Neural cell (in vitro differentiated cells): ENCODE measurements at regions not wholly inside any gene's neighbourhood (a gene's known extent, or its start where the extent isn't known, plus 50 kb on each side); places are given as distances from the start of the nearest gene placed in this dataset.

Experiments used
- EP300 ChIP-seq: fragments of 450-650 bp; conservative IDR thresholded peaks from 2 replicates; pipeline ENCODE4 v1.6.1; 2014; ENCODE audit warnings: antibody characterized with exemption, mild to moderate bottlenecking, moderate library complexity; ENCODE audit not compliant: poor library complexity, severe bottlenecking
- EZH2 ChIP-seq: fragments of 200-600, 300-800 bp; shearing (Covaris generic), sonication (generic); IDR thresholded peaks from 2 replicates; pipeline ENCODE4 v1.6.1; 2014; ENCODE audit warnings: antibody characterized with exemption, low read length, borderline replicate concordance, mild to moderate bottlenecking; ENCODE audit not compliant: insufficient read depth, poor library complexity, severe bottlenecking
- POLR2AphosphoS5 ChIP-seq: IDR thresholded peaks from 2 replicates; pipeline ENCODE4 v1.6.1; 2012
- RAD21 ChIP-seq: fragments of 450-650 bp; conservative IDR thresholded peaks from 2 replicates; pipeline ENCODE4 v1.6.1; 2014; ENCODE audit warnings: antibody characterized with exemption, mild to moderate bottlenecking, moderate library complexity
- SMC3 ChIP-seq: fragments of 450-650 bp; conservative IDR thresholded peaks from 2 replicates; pipeline ENCODE4 v1.6.1; 2014; ENCODE audit warnings: antibody characterized with exemption, mild to moderate bottlenecking, moderate library complexity; ENCODE audit not compliant: poor library complexity
- TAF1 ChIP-seq: IDR thresholded peaks from 2 replicates; pipeline ENCODE4 v1.6.1; 2012; ENCODE audit warnings: low read depth
- TF ChIP-seq, protein P1 (sequence below): fragments of 450-650 bp; IDR thresholded peaks from 2 replicates; pipeline ENCODE4 v1.5.1; 2014; ENCODE audit warnings: antibody characterized with exemption, mild to moderate bottlenecking, moderate library complexity; ENCODE audit not compliant: poor library complexity, severe bottlenecking

DNA sequence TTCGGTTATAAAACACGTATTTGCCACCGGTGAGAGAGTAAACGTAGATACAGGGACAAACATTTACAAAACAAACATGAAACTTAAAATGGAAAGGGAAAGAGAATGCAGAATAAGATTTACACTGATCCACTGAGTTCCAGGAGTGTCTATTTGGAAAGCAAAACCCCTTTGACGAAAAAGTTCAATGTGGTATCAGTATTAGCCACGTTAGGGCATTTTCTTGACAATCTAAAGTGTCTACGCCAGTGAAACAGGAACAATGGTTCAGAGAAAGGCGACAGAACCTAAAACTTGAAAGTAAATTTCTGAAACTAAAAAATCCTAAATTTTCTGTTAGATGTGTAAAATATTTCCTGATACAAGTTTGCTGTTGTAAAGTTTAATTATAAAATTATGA lies 278.5 kb upstream of the TENM3 start:
- TF ChIP-seq, protein P1, sequence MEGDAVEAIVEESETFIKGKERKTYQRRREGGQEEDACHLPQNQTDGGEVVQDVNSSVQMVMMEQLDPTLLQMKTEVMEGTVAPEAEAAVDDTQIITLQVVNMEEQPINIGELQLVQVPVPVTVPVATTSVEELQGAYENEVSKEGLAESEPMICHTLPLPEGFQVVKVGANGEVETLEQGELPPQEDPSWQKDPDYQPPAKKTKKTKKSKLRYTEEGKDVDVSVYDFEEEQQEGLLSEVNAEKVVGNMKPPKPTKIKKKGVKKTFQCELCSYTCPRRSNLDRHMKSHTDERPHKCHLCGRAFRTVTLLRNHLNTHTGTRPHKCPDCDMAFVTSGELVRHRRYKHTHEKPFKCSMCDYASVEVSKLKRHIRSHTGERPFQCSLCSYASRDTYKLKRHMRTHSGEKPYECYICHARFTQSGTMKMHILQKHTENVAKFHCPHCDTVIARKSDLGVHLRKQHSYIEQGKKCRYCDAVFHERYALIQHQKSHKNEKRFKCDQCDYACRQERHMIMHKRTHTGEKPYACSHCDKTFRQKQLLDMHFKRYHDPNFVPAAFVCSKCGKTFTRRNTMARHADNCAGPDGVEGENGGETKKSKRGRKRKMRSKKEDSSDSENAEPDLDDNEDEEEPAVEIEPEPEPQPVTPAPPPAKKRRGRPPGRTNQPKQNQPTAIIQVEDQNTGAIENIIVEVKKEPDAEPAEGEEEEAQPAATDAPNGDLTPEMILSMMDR: no peak
- TF ChIP-seq TAF1 (no peak), SMC3 (no peak), EZH2 (no peak), POLR2AphosphoS5 (no peak), EP300 (no peak), RAD21 (no peak)
